ENCODE measurements at regions not wholly inside any gene's neighbourhood (a gene's known extent, or its start where the extent isn't known, plus 50 kb on each side); places are given as distances from the start of the nearest gene placed in this dataset.

DNA sequence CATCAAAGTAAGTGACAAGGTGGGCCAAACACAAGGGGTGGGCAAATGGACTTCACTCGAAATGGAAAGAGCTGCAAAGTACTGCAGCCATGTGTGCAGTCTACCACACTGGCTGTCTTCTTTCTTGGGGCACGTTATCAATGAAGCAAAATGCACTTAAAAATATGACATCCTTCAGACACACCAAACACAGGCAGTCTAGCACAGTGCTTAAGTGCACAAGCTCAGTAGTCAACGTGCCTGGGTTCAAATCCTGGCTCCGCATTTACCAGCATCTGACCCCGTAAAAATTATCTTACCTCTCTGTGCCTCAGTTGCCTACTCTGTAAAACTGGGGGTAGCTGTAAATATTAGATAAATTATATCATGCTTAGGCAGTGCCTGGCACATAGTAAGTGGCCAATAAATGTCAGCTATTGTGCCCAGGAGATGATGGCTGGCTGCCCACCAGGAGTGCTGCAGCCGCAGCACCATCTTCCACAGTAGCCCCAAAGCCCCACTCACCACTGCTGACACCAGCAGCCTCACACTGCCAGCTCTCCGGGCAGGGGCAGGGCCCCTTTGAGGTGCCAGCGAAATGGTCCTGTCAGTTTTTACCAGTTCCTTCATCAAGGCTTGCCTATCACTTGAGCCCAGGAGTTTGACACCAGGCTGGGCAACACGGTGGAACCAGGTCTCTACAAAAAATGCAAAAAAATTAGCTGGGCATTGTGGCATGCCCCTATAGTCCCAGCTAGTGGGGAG is 121.8 kb upstream of the SLC1A4 start:
- TF ChIP-seq, protein P1, sequence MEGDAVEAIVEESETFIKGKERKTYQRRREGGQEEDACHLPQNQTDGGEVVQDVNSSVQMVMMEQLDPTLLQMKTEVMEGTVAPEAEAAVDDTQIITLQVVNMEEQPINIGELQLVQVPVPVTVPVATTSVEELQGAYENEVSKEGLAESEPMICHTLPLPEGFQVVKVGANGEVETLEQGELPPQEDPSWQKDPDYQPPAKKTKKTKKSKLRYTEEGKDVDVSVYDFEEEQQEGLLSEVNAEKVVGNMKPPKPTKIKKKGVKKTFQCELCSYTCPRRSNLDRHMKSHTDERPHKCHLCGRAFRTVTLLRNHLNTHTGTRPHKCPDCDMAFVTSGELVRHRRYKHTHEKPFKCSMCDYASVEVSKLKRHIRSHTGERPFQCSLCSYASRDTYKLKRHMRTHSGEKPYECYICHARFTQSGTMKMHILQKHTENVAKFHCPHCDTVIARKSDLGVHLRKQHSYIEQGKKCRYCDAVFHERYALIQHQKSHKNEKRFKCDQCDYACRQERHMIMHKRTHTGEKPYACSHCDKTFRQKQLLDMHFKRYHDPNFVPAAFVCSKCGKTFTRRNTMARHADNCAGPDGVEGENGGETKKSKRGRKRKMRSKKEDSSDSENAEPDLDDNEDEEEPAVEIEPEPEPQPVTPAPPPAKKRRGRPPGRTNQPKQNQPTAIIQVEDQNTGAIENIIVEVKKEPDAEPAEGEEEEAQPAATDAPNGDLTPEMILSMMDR (IDR thresholded peaks at IDR 0.05) = no peak
- TF ChIP-seq POLR2A (IDR thresholded peaks at IDR 0.05) (no peak), EP300 (IDR thresholded peaks at IDR 0.05) (no peak), POLR2AphosphoS5 (IDR thresholded peaks at IDR 0.05) (no peak)
